HG03095 (cell line): ENCODE measurements at regions not wholly inside any gene's neighbourhood (a gene's known extent, or its start where the extent isn't known, plus 50 kb on each side); places are given as distances from the start of the nearest gene placed in this dataset.

Experiments used
- ATAC-seq: cut with Tn5 transposase; IDR thresholded peaks from one replicate; pipeline ENCODE4 v1.9.1; 2021; ENCODE audit warnings: moderate library complexity; ENCODE audit not compliant: unreplicated experiment

- ATAC-seq = no peak
These were observed 668.7 kb downstream of the MRPL39 start for GRCh38 chr21:24938573-24938972.

- no peak for ATAC-seq
These were observed 671.3 kb downstream of the MRPL39 start for GRCh38 chr21:24935991-24936390.

- no peak for ATAC-seq
These were observed 696.7 kb downstream of the MRPL39 start for GRCh38 chr21:24910591-24910990.

- ATAC-seq = no peak
These were observed 703.2 kb downstream of the MRPL39 start for GRCh38 chr21:24903994-24904635.

GRCh38 chr21:24899138-24899537 is 708.1 kb downstream of the MRPL39 start:
- peak; percentile 53 for ATAC-seq

- ATAC-seq = no peak
These were observed 709.4 kb downstream of the MRPL39 start for GRCh38 chr21:24897883-24898282.

GRCh38 chr21:24896735-24897124 is 710.6 kb downstream of the MRPL39 start:
- no peak for ATAC-seq

GRCh38 chr21:24895885-24896734 is 711.2 kb downstream of the MRPL39 start:
- ATAC-seq = no peak

GRCh38 chr21:24894324-24894723 is 713.0 kb downstream of the MRPL39 start:
- ATAC-seq = no peak

- no peak for ATAC-seq
These were observed 717.3 kb downstream of the MRPL39 start for GRCh38 chr21:24890021-24890420.

- no peak for ATAC-seq
These were observed 725.8 kb downstream of the MRPL39 start for GRCh38 chr21:24881506-24881905.

- ATAC-seq = no peak
These were observed 736.6 kb downstream of the MRPL39 start for GRCh38 chr21:24870633-24871032.

GRCh38 chr21:24869862-24870261 is 737.4 kb downstream of the MRPL39 start:
- ATAC-seq = no peak

- ATAC-seq = no peak
These were observed 739.2 kb downstream of the MRPL39 start for GRCh38 chr21:24868117-24868516.

GRCh38 chr21:24861471-24861870 is 745.8 kb downstream of the MRPL39 start:
- no peak for ATAC-seq

- no peak for ATAC-seq
These were observed 751.0 kb downstream of the MRPL39 start for GRCh38 chr21:24856326-24856725.

- ATAC-seq = no peak
These were observed 754.6 kb downstream of the MRPL39 start for GRCh38 chr21:24852610-24853195.

GRCh38 chr21:24850121-24850520 is 757.2 kb downstream of the MRPL39 start:
- ATAC-seq = no peak

GRCh38 chr21:24844671-24845070 is 762.6 kb downstream of the MRPL39 start:
- ATAC-seq = no peak

GRCh38 chr21:24840287-24840686 is 767.0 kb downstream of the MRPL39 start:
- ATAC-seq = no peak

GRCh38 chr21:24832961-24833360 is 774.3 kb downstream of the MRPL39 start:
- no peak for ATAC-seq

GRCh38 chr21:24829397-24829796 is 777.9 kb downstream of the MRPL39 start:
- no peak for ATAC-seq
